C4-2B (cell line): ENCODE measurements at regions not wholly inside any gene's neighbourhood (a gene's known extent, or its start where the extent isn't known, plus 50 kb on each side); places are given as distances from the start of the nearest gene placed in this dataset.

ENCODE experiments used
- ZFX ChIP-seq: fragments of 450-650 bp; IDR thresholded peaks from 2 replicates; pipeline ENCODE4 v1.6.1; 2017
- TF ChIP-seq, protein P1 (sequence below): fragments of 450-650 bp; conservative IDR thresholded peaks from 2 replicates; pipeline ENCODE4 v1.5.1; 2017; ENCODE audit warnings: mild to moderate bottlenecking

DNA sequence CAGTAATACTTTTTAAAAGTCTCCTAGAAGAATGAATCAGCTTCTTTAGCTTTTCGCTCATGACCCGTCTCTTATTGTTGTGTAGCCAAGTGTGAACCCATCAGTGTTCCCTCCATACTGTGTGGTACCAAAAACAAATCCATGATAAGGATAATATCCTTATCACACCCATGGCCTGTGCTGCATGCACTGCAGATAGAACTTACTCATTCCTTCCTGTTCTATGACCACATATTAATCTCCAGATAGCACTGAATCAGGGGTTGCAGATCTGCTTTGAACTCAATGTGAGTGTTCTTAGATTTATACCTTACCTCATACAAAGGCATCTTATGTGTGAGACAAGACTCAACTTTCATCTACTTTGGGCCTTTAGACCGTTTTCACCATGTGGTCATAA lies 373.4 kb downstream of the JRKL start:
- TF ChIP-seq, protein P1, sequence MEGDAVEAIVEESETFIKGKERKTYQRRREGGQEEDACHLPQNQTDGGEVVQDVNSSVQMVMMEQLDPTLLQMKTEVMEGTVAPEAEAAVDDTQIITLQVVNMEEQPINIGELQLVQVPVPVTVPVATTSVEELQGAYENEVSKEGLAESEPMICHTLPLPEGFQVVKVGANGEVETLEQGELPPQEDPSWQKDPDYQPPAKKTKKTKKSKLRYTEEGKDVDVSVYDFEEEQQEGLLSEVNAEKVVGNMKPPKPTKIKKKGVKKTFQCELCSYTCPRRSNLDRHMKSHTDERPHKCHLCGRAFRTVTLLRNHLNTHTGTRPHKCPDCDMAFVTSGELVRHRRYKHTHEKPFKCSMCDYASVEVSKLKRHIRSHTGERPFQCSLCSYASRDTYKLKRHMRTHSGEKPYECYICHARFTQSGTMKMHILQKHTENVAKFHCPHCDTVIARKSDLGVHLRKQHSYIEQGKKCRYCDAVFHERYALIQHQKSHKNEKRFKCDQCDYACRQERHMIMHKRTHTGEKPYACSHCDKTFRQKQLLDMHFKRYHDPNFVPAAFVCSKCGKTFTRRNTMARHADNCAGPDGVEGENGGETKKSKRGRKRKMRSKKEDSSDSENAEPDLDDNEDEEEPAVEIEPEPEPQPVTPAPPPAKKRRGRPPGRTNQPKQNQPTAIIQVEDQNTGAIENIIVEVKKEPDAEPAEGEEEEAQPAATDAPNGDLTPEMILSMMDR: no peak
- no peak for TF ChIP-seq ZFX
